ENCODE measurements at regions not wholly inside any gene's neighbourhood (a gene's known extent, or its start where the extent isn't known, plus 50 kb on each side); places are given as distances from the start of the nearest gene placed in this dataset.
A peak's percentile ranks its signal among the peaks of the same experiment; 100 is the strongest.

GRCh38 chr2:45273412-45274249 lies 264.4 kb upstream of the SIX2 start:
- H3K36me3 Mint-ChIP-seq (ENCODE audit: low read depth), result no peaks in the 10 kb centered on the region
- H3K4me3 Mint-ChIP-seq, result no peak overlapping the region

GRCh38 chr2:45272549-45273265 lies 263.5 kb upstream of the SIX2 start:
- no peaks in the 10 kb centered on the region for H3K9me3 Mint-ChIP-seq
- ATAC-seq (no peak), DNase-seq (no peak)
- no peak overlapping the region for H3K4me3 Mint-ChIP-seq
- H3K4me1 Mint-ChIP-seq, result no peaks in the 10 kb centered on the region
- no peak overlapping the region for H3K27ac Mint-ChIP-seq
- no peaks in the 10 kb centered on the region for H3K36me3 Mint-ChIP-seq (ENCODE audit: low read depth)
- H3K27me3 Mint-ChIP-seq, result peaks cover 17% of the 10 kb centered on the region

More at GRCh38 chr2:45273412-45274249, 264.4 kb upstream of the SIX2 start:
- no peaks in the 10 kb centered on the region for H3K9me3 Mint-ChIP-seq
- peaks cover 11% of the 10 kb centered on the region for H3K27me3 Mint-ChIP-seq
- no peak overlapping the region for H3K27ac Mint-ChIP-seq
- no peak for ATAC-seq
- no peaks in the 10 kb centered on the region for H3K4me1 Mint-ChIP-seq
- DNase-seq, result no peak

DNA sequence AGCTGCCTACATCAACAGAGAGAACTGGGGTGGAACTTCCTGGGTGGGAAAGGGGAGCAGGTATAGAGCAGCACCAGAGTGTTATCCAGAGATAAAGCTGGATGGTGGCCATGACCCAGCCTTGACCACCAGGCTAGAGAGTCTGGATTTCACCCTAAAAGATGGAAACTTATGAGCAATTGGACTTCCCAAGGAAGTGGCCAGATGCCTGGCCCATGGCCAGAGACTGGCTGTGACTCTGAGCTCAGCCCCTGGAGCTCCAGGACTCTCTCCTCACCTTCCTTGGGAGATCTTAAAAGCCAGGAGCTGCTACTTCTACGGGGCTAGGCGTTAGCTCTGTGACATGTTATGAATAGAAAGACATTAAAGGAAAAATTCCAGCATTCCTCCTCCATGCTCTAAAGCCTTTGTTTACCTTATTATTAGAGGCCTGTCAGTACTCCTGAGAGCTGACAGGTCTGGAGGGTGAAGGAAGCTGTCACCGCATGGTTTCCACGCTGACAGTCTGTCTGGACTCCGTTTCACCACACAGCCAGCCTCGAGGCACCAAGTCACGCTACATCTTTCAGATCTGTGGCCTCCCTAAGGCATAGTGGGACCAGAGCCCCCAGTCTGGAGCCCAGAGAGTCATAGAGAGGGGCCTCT lies 260.0 kb upstream of the SIX2 start:
- Mint-ChIP-seq H3K27me3 (peaks cover 17% of the 10 kb centered on the region), H3K9me3 (no peaks in the 10 kb centered on the region), H3K4me1 (no peaks in the 10 kb centered on the region), H3K27ac (no peak overlapping the region), H3K4me3 (no peak overlapping the region), H3K36me3 (ENCODE audit: low read depth) (no peaks in the 10 kb centered on the region)
- DNase-seq, result no peak
- no peak for ATAC-seq

DNA sequence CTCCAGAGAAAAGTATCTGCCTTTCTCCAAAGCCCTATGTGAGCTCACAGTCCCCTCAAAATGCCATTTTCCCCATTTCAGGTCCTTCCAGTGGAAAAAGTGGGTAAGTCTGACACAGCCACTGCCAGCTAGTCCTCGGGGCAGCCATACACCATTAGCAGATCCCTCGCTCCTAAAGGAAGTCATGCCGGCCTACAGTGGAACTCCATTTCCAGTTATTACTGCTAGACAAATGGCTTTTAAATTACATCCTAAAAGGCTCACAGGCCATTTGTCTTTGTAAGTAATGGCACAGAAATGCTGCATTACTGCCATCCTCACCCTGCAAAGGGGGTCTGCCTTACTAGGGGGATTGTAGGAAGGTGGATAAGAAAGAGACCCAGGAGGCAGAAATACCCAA lies 259.4 kb upstream of the SIX2 start:
- DNase-seq (no peak), ATAC-seq (no peak)
- H3K4me3 Mint-ChIP-seq, result no peak overlapping the region
- no peaks in the 10 kb centered on the region for H3K4me1 Mint-ChIP-seq
- no peaks in the 10 kb centered on the region for H3K36me3 Mint-ChIP-seq (ENCODE audit: low read depth)
- peaks cover 17% of the 10 kb centered on the region for H3K27me3 Mint-ChIP-seq
- no peak overlapping the region for H3K27ac Mint-ChIP-seq
- no peaks in the 10 kb centered on the region for H3K9me3 Mint-ChIP-seq

DNA sequence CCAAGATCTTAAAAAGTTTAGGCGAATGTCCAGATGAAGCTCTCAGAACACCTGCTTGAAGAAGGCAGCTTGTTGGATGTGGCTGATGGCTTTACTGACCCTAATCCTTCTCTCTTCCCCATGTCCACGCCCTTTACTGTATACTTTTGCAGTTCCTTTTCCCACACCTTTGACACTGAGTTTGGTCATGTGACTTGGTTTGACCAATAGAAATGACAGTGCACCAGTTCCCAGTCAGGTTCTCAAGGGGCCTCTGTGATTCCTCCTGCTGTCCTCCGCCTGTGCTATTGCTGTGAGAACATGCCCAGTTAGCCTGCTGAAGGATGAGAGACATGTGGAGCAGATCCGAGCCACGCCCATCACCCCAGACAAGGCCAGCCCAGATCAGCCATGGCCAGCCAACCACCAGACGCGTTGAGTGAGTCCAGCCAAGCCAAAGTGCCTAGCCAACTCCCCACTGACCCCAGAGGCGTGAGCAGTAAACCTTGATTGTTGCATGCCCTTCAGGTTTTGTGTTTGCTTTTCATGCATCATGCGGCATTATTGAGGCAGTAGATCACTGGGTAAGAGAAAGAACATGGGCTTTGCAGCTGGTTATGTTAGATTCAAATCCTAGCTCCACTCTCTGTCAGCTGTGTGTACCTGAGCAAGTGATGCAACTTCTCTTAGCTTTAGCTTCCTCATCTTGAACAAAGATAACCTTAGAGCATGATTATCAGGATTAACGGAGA lies 258.0 kb upstream of the SIX2 start:
- Mint-ChIP-seq H3K36me3 (ENCODE audit: low read depth) (no peaks in the 10 kb centered on the region), H3K27me3 (peaks cover 28% of the 10 kb centered on the region), H3K9me3 (no peaks in the 10 kb centered on the region), H3K27ac (no peak overlapping the region), H3K4me1 (peaks cover 6% of the 10 kb centered on the region), H3K4me3 (no peak overlapping the region)
- no peak for DNase-seq
- ATAC-seq, result no peak

GRCh38 chr2:45265336-45265735 lies 256.1 kb upstream of the SIX2 start:
- DNase-seq (no peak), ATAC-seq (no peak)
- H3K4me3 Mint-ChIP-seq, result no peak overlapping the region
- peaks cover 6% of the 10 kb centered on the region for H3K4me1 Mint-ChIP-seq
- no peak overlapping the region for H3K27ac Mint-ChIP-seq
- no peaks in the 10 kb centered on the region for H3K9me3 Mint-ChIP-seq
- H3K36me3 Mint-ChIP-seq (ENCODE audit: low read depth), result no peaks in the 10 kb centered on the region
- H3K27me3 Mint-ChIP-seq, result peaks cover 22% of the 10 kb centered on the region

- no peak overlapping the region for H3K27ac Mint-ChIP-seq
- no peaks in the 10 kb centered on the region for H3K9me3 Mint-ChIP-seq
- H3K27me3 Mint-ChIP-seq, result peaks cover 19% of the 10 kb centered on the region
- peak; percentile 4 for DNase-seq
- ATAC-seq, result peak; percentile 63
- no peak overlapping the region for H3K4me3 Mint-ChIP-seq
- no peaks in the 10 kb centered on the region for H3K36me3 Mint-ChIP-seq (ENCODE audit: low read depth)
- peaks cover 6% of the 10 kb centered on the region for H3K4me1 Mint-ChIP-seq
Measured at GRCh38 chr2:45264227-45265225, 255.3 kb upstream of the SIX2 start.

- no peak overlapping the region for H3K4me3 Mint-ChIP-seq
- no peaks in the 10 kb centered on the region for H3K36me3 Mint-ChIP-seq (ENCODE audit: low read depth)
- ATAC-seq (no peak), DNase-seq (no peak)
- peaks cover 13% of the 10 kb centered on the region for H3K27me3 Mint-ChIP-seq
- H3K27ac Mint-ChIP-seq, result no peak overlapping the region
- peaks cover 6% of the 10 kb centered on the region for H3K4me1 Mint-ChIP-seq
- H3K9me3 Mint-ChIP-seq, result no peaks in the 10 kb centered on the region
Measured at GRCh38 chr2:45263147-45263546, 253.9 kb upstream of the SIX2 start.

DNA sequence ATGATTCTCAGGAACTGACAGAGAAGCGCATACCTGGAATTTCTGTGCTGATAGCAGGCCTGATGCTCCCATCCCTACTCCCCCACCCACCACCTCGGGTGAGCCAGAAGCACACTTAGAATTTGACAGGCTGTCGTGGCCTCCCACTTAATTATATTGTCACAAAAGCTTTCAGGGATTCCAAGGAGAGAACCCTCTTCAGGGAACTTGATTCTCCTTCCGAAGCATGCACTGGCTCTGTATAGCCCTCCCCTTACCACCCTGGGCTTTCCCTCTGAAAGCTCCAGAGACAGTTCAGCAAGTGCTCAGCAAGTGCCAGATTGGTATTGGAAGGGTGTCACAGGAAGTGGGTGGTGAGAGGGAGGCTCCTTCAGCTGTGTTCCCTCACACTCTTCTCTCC lies 252.5 kb upstream of the SIX2 start:
- DNase-seq, result no peak
- peaks cover 6% of the 10 kb centered on the region for H3K4me1 Mint-ChIP-seq
- H3K4me3 Mint-ChIP-seq, result no peak overlapping the region
- H3K27me3 Mint-ChIP-seq, result peaks cover 11% of the 10 kb centered on the region
- ATAC-seq, result no peak
- H3K9me3 Mint-ChIP-seq, result no peaks in the 10 kb centered on the region
- no peaks in the 10 kb centered on the region for H3K36me3 Mint-ChIP-seq (ENCODE audit: low read depth)
- no peak overlapping the region for H3K27ac Mint-ChIP-seq

- Mint-ChIP-seq H3K9me3 (no peaks in the 10 kb centered on the region), H3K4me1 (peaks cover 6% of the 10 kb centered on the region), H3K4me3 (no peak overlapping the region), H3K36me3 (ENCODE audit: low read depth) (no peaks in the 10 kb centered on the region), H3K27ac (no peak overlapping the region), H3K27me3 (peaks cover 11% of the 10 kb centered on the region)
- DNase-seq (no peak), ATAC-seq (no peak)
Measured at GRCh38 chr2:45260946-45261345, 251.7 kb upstream of the SIX2 start.

GRCh38 chr2:45259547-45260160 lies 250.4 kb upstream of the SIX2 start:
- Mint-ChIP-seq H3K4me1 (peaks cover 6% of the 10 kb centered on the region), H3K27me3 (peaks cover 11% of the 10 kb centered on the region), H3K4me3 (no peak overlapping the region), H3K27ac (no peak overlapping the region), H3K36me3 (ENCODE audit: low read depth) (no peaks in the 10 kb centered on the region), H3K9me3 (no peaks in the 10 kb centered on the region)
- DNase-seq (no peak), ATAC-seq (no peak)

GRCh38 chr2:45259138-45259537 lies 249.9 kb upstream of the SIX2 start:
- peaks cover 6% of the 10 kb centered on the region for H3K4me1 Mint-ChIP-seq
- no peak overlapping the region for H3K27ac Mint-ChIP-seq
- DNase-seq (no peak), ATAC-seq (no peak)
- no peak overlapping the region for H3K4me3 Mint-ChIP-seq
- no peaks in the 10 kb centered on the region for H3K9me3 Mint-ChIP-seq
- no peaks in the 10 kb centered on the region for H3K36me3 Mint-ChIP-seq (ENCODE audit: low read depth)
- peaks cover 11% of the 10 kb centered on the region for H3K27me3 Mint-ChIP-seq

GRCh38 chr2:45258311-45258710 lies 249.1 kb upstream of the SIX2 start:
- Mint-ChIP-seq H3K4me1 (peaks cover 5% of the 10 kb centered on the region), H3K27ac (no peak overlapping the region), H3K27me3 (peaks cover 8% of the 10 kb centered on the region), H3K4me3 (no peak overlapping the region), H3K36me3 (ENCODE audit: low read depth) (no peaks in the 10 kb centered on the region), H3K9me3 (no peaks in the 10 kb centered on the region)
- DNase-seq (no peak), ATAC-seq (no peak)

Data from activated naive CD8-positive, alpha-beta T cell treated with anti-CD3 and anti-CD28 coated beads, Interleukin-2, amount 50 U/mL, for 24 hours (primary cell).